OCI-LY7 (cell line): ENCODE measurements at regions not wholly inside any gene's neighbourhood (a gene's known extent, or its start where the extent isn't known, plus 50 kb on each side); places are given as distances from the start of the nearest gene placed in this dataset.

Experiments used
- BruUV-seq: library from RNA; stranded (reverse); fragments of 400-500 nt; replicated peaks from 2 replicates; lab custom pipeline; 2021; lab: Mats Ljungman, UMichigan
- CTCF ChIA-PET: fragments of 300-600 bp; sonication (Branson Sonifier 250); formaldehyde crosslinking; loops from one replicate; lab custom pipeline; 2022; ENCODE audit warnings: antibody characterized with exemption; ENCODE audit not compliant: unreplicated experiment; lab: Charles Lee
- POLR2A ChIA-PET: fragments of 300-600 bp; sonication (Branson Sonifier 250); formaldehyde crosslinking; loops from one replicate; lab custom pipeline; 2022; ENCODE audit warnings: antibody characterized with exemption; lab: Charles Lee
- DNase-seq: peaks from one replicate; pipeline ENCODE4 v3.0.0-alpha.2; 2015; ENCODE audit warnings: low spot score
- H2AFZ ChIP-seq: fragments of 200-600 bp; sonication (generic), shearing (Covaris generic); 2 replicates; pipeline ENCODE4 v1.6.1; 2014; ENCODE audit warnings: mild to moderate bottlenecking, antibody characterized with exemption, low read length, moderate library complexity
- H3K27ac ChIP-seq: fragments of 200-600 bp; sonication (generic); 2 replicates; pipeline ENCODE4 v1.5.1; 2014; ENCODE audit warnings: mixed run types, low read depth, mild to moderate bottlenecking, moderate library complexity, low read length, inconsistent platforms; ENCODE audit not compliant: poor library complexity, severe bottlenecking
- H3K36me3 ChIP-seq: fragments of 200-600 bp; sonication (generic); 2 replicates; pipeline ENCODE4 v1.6.1; 2014; ENCODE audit warnings: mild to moderate bottlenecking, antibody characterized with exemption, low read length, moderate library complexity, mixed read lengths; ENCODE audit not compliant: insufficient read depth
- H3K4me1 ChIP-seq: fragments of 200-600 bp; sonication (generic); 2 replicates; pipeline ENCODE4 v1.5.1; 2014; ENCODE audit warnings: mild to moderate bottlenecking, low read length; ENCODE audit not compliant: insufficient read depth, poor library complexity, severe bottlenecking
- H3K4me2 ChIP-seq: fragments of 200-600 bp; sonication (generic); 2 replicates; pipeline ENCODE4 v1.6.1; 2014; ENCODE audit warnings: mild to moderate bottlenecking, low read length
- H3K4me3 ChIP-seq: fragments of 200-600 bp; sonication (generic); 2 replicates; pipeline ENCODE4 v1.5.1; 2014; ENCODE audit warnings: mild to moderate bottlenecking, low read depth, low read length; ENCODE audit not compliant: poor library complexity, severe bottlenecking
- H3K79me2 ChIP-seq: fragments of 200-600 bp; sonication (generic); 2 replicates; pipeline ENCODE4 v1.6.1; 2016; ENCODE audit warnings: low read depth, mild to moderate bottlenecking, low read length, moderate library complexity, mixed read lengths; ENCODE audit not compliant: insufficient read depth
- H3K9me2 ChIP-seq: fragments of 200-600 bp; sonication (generic); 2 replicates; pipeline ENCODE4 v1.6.1; 2016; ENCODE audit warnings: mild to moderate bottlenecking, low read length, mixed read lengths; ENCODE audit not compliant: insufficient read depth
- H3K9me3 ChIP-seq: fragments of 200-600 bp; sonication (generic); 2 replicates; pipeline ENCODE4 v1.6.1; 2014; ENCODE audit warnings: mild to moderate bottlenecking, mixed run types, low read length, mixed read lengths
- H4K20me1 ChIP-seq: fragments of 200-600 bp; sonication (generic); 2 replicates; pipeline ENCODE4 v1.6.1; 2014; ENCODE audit warnings: mild to moderate bottlenecking, antibody characterized with exemption, low read length, moderate library complexity, mixed read lengths; ENCODE audit not compliant: insufficient read depth
- CTCF ChIP-seq: fragments of 200-600 bp; sonication (generic); conservative IDR thresholded peaks from 2 replicates; pipeline ENCODE4 v1.5.1; 2014; ENCODE audit warnings: mild to moderate bottlenecking, antibody characterized with exemption, low read length, moderate library complexity, mixed read lengths
- EZH2phosphoT487 ChIP-seq: fragments of 200-600 bp; sonication (generic); IDR thresholded peaks from 2 replicates; pipeline ENCODE4 v1.6.1; 2018; ENCODE audit warnings: low read depth, borderline replicate concordance, mild to moderate bottlenecking, mixed run types, antibody characterized with exemption, low read length, moderate library complexity, mixed read lengths
- intact Hi-C: fragments of 100-400 bp; cut with micrococcal nuclease; formaldehyde crosslinking; loops from one replicate; pipeline ENCODE4 v1.10.0; 2022; ENCODE audit not compliant: unreplicated experiment

DNA sequence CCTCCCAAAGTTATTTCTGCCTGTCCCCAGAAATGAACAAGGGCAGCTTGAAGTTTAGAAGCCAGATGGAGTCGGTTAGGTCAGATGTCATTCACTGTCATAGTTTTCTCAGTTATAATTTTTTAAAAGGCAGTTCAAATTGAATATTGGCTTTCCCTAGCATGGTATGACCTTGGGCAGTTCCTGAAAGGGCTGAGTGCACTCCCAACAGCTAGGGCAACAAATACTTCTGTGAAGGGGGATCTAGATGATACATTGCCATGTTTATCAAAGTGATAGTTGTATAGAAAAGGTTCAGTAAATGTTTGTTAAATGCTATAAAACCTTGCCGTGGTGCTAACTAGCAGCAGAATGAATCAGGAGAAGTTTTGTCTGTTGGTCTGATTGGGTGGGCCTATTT lies 938.1 kb upstream of the GRIA3 start:
- H3K79me2 ChIP-seq, result no peaks in the 10 kb centered on the region
- POLR2A ChIA-PET, result interaction anchor here (0.5 kb wide), 1 partner anchor 51 kb away, joined by 3 read pairs; no protein-coding TSS in a partner anchor
- TF ChIP-seq EZH2phosphoT487 (no peak), CTCF (no peak)
- no peaks in the 10 kb centered on the region for H3K4me1 ChIP-seq
- no peak overlapping the region for H3K4me3 ChIP-seq
- no TSS peak for BruUV-seq
- H3K27ac ChIP-seq, result no peak overlapping the region
- no peaks in the 10 kb centered on the region for H4K20me1 ChIP-seq
- H3K4me2 ChIP-seq, result no peak overlapping the region
- no peaks in the 10 kb centered on the region for H3K36me3 ChIP-seq
- no peak for DNase-seq
- CTCF ChIA-PET, result no interaction called here
- H3K9me3 ChIP-seq, result no peaks in the 10 kb centered on the region
- intact Hi-C loops, result no loop called here
- no peak overlapping the region for H2AFZ ChIP-seq
- no peaks in the 10 kb centered on the region for H3K9me2 ChIP-seq

GRCh38 chrX:122246937-122247336 lies 937.1 kb upstream of the GRIA3 start:
- no peak overlapping the region for H3K4me3 ChIP-seq
- ChIA-PET CTCF (no interaction called here), POLR2A (no interaction called here)
- no peak overlapping the region for H2AFZ ChIP-seq
- intact Hi-C loops, result no loop called here
- no peak overlapping the region for H3K27ac ChIP-seq
- no peaks in the 10 kb centered on the region for H3K4me1 ChIP-seq
- DNase-seq, result no peak
- no peak overlapping the region for H3K4me2 ChIP-seq
- no peak for TF ChIP-seq CTCF
- H3K9me3 ChIP-seq, result no peaks in the 10 kb centered on the region
- H3K9me2 ChIP-seq, result no peaks in the 10 kb centered on the region
- H3K36me3 ChIP-seq, result no peaks in the 10 kb centered on the region
- no peaks in the 10 kb centered on the region for H4K20me1 ChIP-seq
- H3K79me2 ChIP-seq, result no peaks in the 10 kb centered on the region
- BruUV-seq, result no TSS peak

DNA sequence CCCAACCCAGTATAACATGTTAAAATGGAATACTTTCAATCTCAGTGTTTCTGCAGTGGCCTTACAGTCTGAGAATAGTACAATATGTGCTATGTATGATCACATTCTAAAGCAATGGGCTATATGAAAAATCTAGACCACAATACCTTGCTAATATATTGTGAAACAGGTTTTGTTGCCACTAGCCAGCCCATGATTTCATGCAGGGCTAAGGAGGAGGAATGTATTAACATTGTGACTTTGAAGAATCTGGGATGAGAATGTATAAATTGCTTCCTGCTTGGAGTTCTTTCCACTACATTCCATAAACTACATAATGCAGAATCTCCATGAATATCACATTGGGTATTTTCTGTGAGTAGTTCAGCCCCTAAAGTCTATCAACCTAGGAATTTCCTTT lies 935.4 kb upstream of the GRIA3 start:
- no peak overlapping the region for H3K27ac ChIP-seq
- no peaks in the 10 kb centered on the region for H3K4me1 ChIP-seq
- intact Hi-C loops, result no loop called here
- no peaks in the 10 kb centered on the region for H3K9me3 ChIP-seq
- BruUV-seq, result no TSS peak
- H3K4me3 ChIP-seq, result no peak overlapping the region
- no peak for TF ChIP-seq EZH2phosphoT487
- TF ChIP-seq CTCF, result no peak
- no peak overlapping the region for H3K4me2 ChIP-seq
- no peaks in the 10 kb centered on the region for H3K9me2 ChIP-seq
- no peaks in the 10 kb centered on the region for H3K36me3 ChIP-seq
- no peak overlapping the region for H2AFZ ChIP-seq
- ChIA-PET POLR2A (no interaction called here), CTCF (no interaction called here)
- no peaks in the 10 kb centered on the region for H3K79me2 ChIP-seq
- no peaks in the 10 kb centered on the region for H4K20me1 ChIP-seq
- no peak for DNase-seq
